ENCODE measurements at regions not wholly inside any gene's neighbourhood (a gene's known extent, or its start where the extent isn't known, plus 50 kb on each side); places are given as distances from the start of the nearest gene placed in this dataset.

GRCh38 chr1:4416189-4416588 is 238.2 kb upstream of the AJAP1 start:
- TF ChIP-seq, protein P1, sequence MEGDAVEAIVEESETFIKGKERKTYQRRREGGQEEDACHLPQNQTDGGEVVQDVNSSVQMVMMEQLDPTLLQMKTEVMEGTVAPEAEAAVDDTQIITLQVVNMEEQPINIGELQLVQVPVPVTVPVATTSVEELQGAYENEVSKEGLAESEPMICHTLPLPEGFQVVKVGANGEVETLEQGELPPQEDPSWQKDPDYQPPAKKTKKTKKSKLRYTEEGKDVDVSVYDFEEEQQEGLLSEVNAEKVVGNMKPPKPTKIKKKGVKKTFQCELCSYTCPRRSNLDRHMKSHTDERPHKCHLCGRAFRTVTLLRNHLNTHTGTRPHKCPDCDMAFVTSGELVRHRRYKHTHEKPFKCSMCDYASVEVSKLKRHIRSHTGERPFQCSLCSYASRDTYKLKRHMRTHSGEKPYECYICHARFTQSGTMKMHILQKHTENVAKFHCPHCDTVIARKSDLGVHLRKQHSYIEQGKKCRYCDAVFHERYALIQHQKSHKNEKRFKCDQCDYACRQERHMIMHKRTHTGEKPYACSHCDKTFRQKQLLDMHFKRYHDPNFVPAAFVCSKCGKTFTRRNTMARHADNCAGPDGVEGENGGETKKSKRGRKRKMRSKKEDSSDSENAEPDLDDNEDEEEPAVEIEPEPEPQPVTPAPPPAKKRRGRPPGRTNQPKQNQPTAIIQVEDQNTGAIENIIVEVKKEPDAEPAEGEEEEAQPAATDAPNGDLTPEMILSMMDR (IDR thresholded peaks at IDR 0.05): no peak
- Histone ChIP-seq H3K27me3 (no peaks in the 10 kb centered on the region), H3K4me3 (ENCODE audit: low read depth in 1 of 2, low read length in 1 of 2) (no peak overlapping the region), H3K9me3 (no peaks in the 10 kb centered on the region), H3K27ac (no peak overlapping the region), H3K36me3 (no peaks in the 10 kb centered on the region), H3K4me1 (ENCODE audit: control insufficient read depth in 1 of 2, insufficient read depth in 1 of 2, low read depth in 1 of 2, low read length in 1 of 2) (no peaks in the 10 kb centered on the region)

DNA sequence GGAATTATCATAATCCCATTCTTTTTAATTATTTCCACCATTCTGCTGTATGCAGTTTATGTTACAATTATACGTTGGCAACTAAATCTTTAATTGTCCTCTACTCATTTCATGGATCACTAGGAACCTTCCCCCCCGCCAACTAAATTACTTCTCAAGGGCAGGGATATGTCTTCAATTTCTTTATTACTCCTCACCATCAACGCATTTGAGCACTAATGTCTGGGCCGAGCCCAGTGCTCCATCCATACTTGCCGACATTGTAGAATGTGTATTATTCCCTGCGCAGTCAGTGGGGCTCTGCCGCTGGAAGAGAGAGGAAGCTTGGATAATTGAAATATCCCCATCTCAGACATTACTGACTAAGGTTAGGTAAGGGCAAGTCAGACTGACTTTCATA is 236.4 kb upstream of the AJAP1 start:
- Histone ChIP-seq H3K9me3 (no peaks in the 10 kb centered on the region), H3K36me3 (no peaks in the 10 kb centered on the region), H3K27me3 (no peaks in the 10 kb centered on the region), H3K4me1 (ENCODE audit: control insufficient read depth in 1 of 2, insufficient read depth in 1 of 2, low read depth in 1 of 2, low read length in 1 of 2) (no peaks in the 10 kb centered on the region), H3K4me3 (ENCODE audit: low read depth in 1 of 2, low read length in 1 of 2) (no peak overlapping the region), H3K27ac (no peak overlapping the region)
- TF ChIP-seq, protein P1 (IDR thresholded peaks at IDR 0.05): no peak

- TF ChIP-seq, protein P1 (IDR thresholded peaks at IDR 0.05): no peak
- H3K9me3 ChIP-seq: no peaks in the 10 kb centered on the region
- no peaks in the 10 kb centered on the region for H3K4me1 ChIP-seq (ENCODE audit: control insufficient read depth in 1 of 2, insufficient read depth in 1 of 2, low read depth in 1 of 2, low read length in 1 of 2)
- H3K4me3 ChIP-seq (ENCODE audit: low read depth in 1 of 2, low read length in 1 of 2): no peak overlapping the region
- no peak overlapping the region for H3K27ac ChIP-seq
- H3K36me3 ChIP-seq: no peaks in the 10 kb centered on the region
- no peaks in the 10 kb centered on the region for H3K27me3 ChIP-seq
These were observed 232.4 kb upstream of the AJAP1 start for GRCh38 chr1:4421986-4422385.

DNA sequence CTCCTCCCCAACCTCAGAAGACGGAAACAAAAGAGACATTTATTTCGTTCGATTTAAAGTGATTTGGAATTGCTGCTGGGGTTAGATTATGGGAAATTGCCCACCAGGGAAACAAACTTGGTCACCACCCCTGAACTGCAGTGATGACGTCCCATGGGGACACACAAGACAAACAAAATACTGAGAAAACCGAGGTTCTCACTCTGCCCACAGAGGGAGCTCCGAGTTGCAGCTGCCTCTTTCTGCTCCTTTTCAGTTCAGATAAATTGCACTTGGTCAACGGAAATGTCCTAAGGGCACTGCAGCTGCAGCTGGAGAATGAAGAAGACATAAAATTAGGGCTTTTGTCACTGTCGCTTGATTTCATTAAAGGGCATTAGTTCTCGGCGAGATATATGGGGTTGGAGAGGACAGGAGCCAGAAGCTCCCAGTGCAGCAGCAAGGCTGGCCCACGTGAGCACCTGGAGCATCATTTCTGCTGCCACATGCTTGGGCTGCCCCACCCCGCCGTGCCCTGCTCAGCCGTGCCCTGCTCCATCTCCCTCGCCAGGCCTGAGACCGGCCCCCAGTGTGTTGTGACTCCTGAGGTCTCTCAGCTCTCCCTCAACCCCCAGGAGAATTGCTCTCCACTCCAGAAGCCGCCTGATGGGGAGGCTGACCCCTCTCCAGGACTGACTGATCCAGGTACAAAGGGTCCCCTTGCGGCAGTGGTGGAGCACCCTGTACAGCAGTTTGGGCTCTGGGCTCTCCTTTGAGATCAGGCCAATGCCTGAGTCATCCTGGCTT is 231.7 kb upstream of the AJAP1 start:
- TF ChIP-seq, protein P1 (IDR thresholded peaks at IDR 0.05): no peak
- Histone ChIP-seq H3K4me3 (ENCODE audit: low read depth in 1 of 2, low read length in 1 of 2) (no peak overlapping the region), H3K27me3 (no peaks in the 10 kb centered on the region), H3K4me1 (ENCODE audit: control insufficient read depth in 1 of 2, insufficient read depth in 1 of 2, low read depth in 1 of 2, low read length in 1 of 2) (no peaks in the 10 kb centered on the region), H3K36me3 (no peaks in the 10 kb centered on the region), H3K27ac (no peak overlapping the region), H3K9me3 (no peaks in the 10 kb centered on the region)

DNA sequence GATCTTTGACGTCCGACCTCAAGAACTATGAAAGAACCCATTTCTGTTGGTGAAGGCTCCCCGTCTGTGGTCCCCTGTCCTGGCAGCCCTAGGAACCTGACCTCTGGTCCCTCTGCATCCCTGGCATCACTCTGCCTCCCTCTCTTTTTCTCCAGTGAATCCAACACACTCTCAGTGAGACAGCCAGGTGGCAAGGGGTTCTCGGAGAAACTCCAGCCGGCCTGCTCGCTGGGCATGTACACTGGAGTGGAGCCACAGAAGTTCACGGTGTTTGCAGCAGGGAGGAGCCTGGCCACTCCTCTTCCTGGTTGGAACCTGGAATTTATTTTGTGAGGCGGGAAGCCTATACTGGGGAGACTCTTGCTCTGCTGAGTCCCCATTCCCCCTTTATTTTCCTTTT is 230.2 kb upstream of the AJAP1 start:
- TF ChIP-seq, protein P1 (IDR thresholded peaks at IDR 0.05): no peak
- H3K27ac ChIP-seq: no peak overlapping the region
- no peaks in the 10 kb centered on the region for H3K9me3 ChIP-seq
- no peaks in the 10 kb centered on the region for H3K36me3 ChIP-seq
- no peak overlapping the region for H3K4me3 ChIP-seq (ENCODE audit: low read depth in 1 of 2, low read length in 1 of 2)
- no peaks in the 10 kb centered on the region for H3K27me3 ChIP-seq
- no peaks in the 10 kb centered on the region for H3K4me1 ChIP-seq (ENCODE audit: control insufficient read depth in 1 of 2, insufficient read depth in 1 of 2, low read depth in 1 of 2, low read length in 1 of 2)

Measured in neutrophil (primary cell).